HepG2 (cell line): ENCODE measurements at regions not wholly inside any gene's neighbourhood (a gene's known extent, or its start where the extent isn't known, plus 50 kb on each side); places are given as distances from the start of the nearest gene placed in this dataset.

Experiments
- ARID2 ChIP-seq: sonication (generic); formaldehyde crosslinking; IDR thresholded peaks from 2 replicates; pipeline ENCODE4 v1.8.1; 2022; ENCODE audit warnings: mild to moderate bottlenecking, missing genetic modification reagents, borderline replicate concordance
- ATAD3A ChIP-seq: sonication (generic); formaldehyde crosslinking; IDR thresholded peaks from 2 replicates; pipeline ENCODE4 v1.4.0; 2020; ENCODE audit warnings: missing genetic modification reagents
- ATRX ChIP-seq: sonication (generic); formaldehyde crosslinking; IDR thresholded peaks from 2 replicates; pipeline ENCODE4 v1.4.0; 2020; ENCODE audit warnings: missing genetic modification reagents, borderline replicate concordance
- CENPT ChIP-seq: sonication (generic); formaldehyde crosslinking; IDR thresholded peaks from 2 replicates; pipeline ENCODE4 v1.8.0; 2022; ENCODE audit warnings: low read depth, mild to moderate bottlenecking, moderate library complexity, missing genetic modification reagents
- ERF ChIP-seq: IDR thresholded peaks from 2 replicates; pipeline ENCODE4 v1.6.1; 2018; ENCODE audit warnings: missing biosample characterization, missing genetic modification reagents
- FOXA3 ChIP-seq: IDR thresholded peaks from 2 replicates; pipeline ENCODE4 v1.6.1; 2016; ENCODE audit warnings: missing genetic modification reagents, missing compliant biosample characterization
- GZF1 ChIP-seq: sonication (generic); formaldehyde crosslinking; IDR thresholded peaks from 2 replicates; pipeline ENCODE4 v1.5.1; 2020; ENCODE audit warnings: mild to moderate bottlenecking, missing genetic modification reagents
- IRF2 ChIP-seq: IDR thresholded peaks from 2 replicates; pipeline ENCODE4 v1.6.1; 2018; ENCODE audit warnings: missing genetic modification reagents, missing compliant biosample characterization
- KDM5B ChIP-seq: sonication (generic); formaldehyde crosslinking; IDR thresholded peaks from 2 replicates; pipeline ENCODE4 v1.4.0; 2020; ENCODE audit warnings: missing genetic modification reagents, mild to moderate bottlenecking, borderline replicate concordance
- KLF15 ChIP-seq: sonication (generic); formaldehyde crosslinking; IDR thresholded peaks from 2 replicates; pipeline ENCODE4 v1.8.1; 2023; ENCODE audit warnings: borderline replicate concordance, mild to moderate bottlenecking, inconsistent platforms, missing genetic modification reagents, mixed read lengths
- KMT2B ChIP-seq: IDR thresholded peaks from 2 replicates; pipeline ENCODE4 v1.6.1; 2016; ENCODE audit warnings: missing genetic modification reagents, missing compliant biosample characterization
- MED1 ChIP-seq: sonication (generic); formaldehyde crosslinking; IDR thresholded peaks from 2 replicates; pipeline ENCODE4 v1.4.0; 2020; ENCODE audit warnings: missing genetic modification reagents
- SP140L ChIP-seq: sonication (generic); formaldehyde crosslinking; IDR thresholded peaks from 2 replicates; pipeline ENCODE4 v1.4.0; 2020; ENCODE audit warnings: missing genetic modification reagents, borderline replicate concordance
- ZKSCAN1 ChIP-seq: fragments of 150-350 bp; IDR thresholded peaks from 2 replicates; pipeline ENCODE4 v1.6.1; 2014; ENCODE audit warnings: low read length
- ZNF225 ChIP-seq: sonication (generic); formaldehyde crosslinking; IDR thresholded peaks from 2 replicates; pipeline ENCODE4 v1.4.0; 2020; ENCODE audit warnings: mild to moderate bottlenecking, missing genetic modification reagents
- ZNF263 ChIP-seq: sonication (generic); formaldehyde crosslinking; IDR thresholded peaks from 2 replicates; pipeline ENCODE4 v1.4.0; 2020; ENCODE audit warnings: missing genetic modification reagents
- ZNF510 ChIP-seq: sonication (generic); formaldehyde crosslinking; IDR thresholded peaks from 2 replicates; pipeline ENCODE4 v1.4.0; 2020; ENCODE audit warnings: low read depth, mild to moderate bottlenecking, missing genetic modification reagents
- TF ChIP-seq, protein P1 (sequence below): sonication (generic); formaldehyde crosslinking; IDR thresholded peaks from 2 replicates; pipeline ENCODE4 v1.5.1; 2020; ENCODE audit warnings: missing genetic modification reagents, mild to moderate bottlenecking, borderline replicate concordance
- TF ChIP-seq, protein P2 (sequence below): sonication (generic); formaldehyde crosslinking; IDR thresholded peaks from 2 replicates; pipeline ENCODE4 v1.4.0; 2020; ENCODE audit warnings: mild to moderate bottlenecking, missing genetic modification reagents
- TF ChIP-seq, protein P3 (sequence below): sonication (generic); formaldehyde crosslinking; IDR thresholded peaks from 2 replicates; pipeline ENCODE4 v1.5.0; 2020; ENCODE audit warnings: mild to moderate bottlenecking, low read depth, missing genetic modification reagents, borderline replicate concordance
- TF ChIP-seq, protein P4 (sequence below): IDR thresholded peaks from 2 replicates; pipeline ENCODE4 v1.6.1; 2016; ENCODE audit warnings: low read depth, control low read depth

DNA sequence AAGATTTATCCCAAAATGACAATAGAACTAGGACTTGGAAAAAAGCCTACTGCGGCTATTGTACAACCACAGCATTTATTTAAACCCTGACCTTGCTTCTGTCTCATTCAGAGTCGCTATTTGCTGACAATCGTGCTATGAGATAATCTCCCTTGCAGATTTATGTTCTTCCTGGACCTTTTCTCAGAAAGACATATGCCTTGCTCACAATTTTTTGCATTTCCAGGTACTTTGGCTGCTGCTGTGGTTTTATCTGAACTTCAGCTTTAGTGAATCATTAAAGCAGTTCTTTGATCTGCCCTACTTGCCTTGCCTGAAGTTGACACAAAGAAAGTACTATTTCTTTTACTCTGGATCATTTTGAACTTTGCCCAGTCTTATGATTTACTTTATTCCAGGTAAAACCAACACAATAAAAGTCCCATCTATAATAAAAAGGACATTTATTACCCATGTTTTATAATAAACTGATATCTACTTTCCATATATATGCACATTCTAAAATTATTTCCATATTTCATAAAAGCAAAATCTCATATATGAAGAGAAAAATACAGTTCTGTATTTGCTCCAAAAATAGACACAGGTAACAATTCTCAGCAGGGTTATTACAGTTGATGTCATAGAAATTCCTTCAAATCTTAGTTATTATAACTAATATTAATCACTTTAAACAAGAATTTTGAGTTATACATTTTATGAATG is 63.4 kb upstream of the CARD18 start (continued):
- TF ChIP-seq SP140L (CRISPR knock-in tag) = no peak
- peak; percentile 38; the same call in 1 of the 2 replicates for TF ChIP-seq ARID2 (CRISPR knock-in tag)
- peak; percentile 37; the same call in 1 of the 2 replicates for TF ChIP-seq IRF2 (CRISPR knock-in tag)
- TF ChIP-seq ZNF263 (CRISPR knock-in tag) = no peak
- TF ChIP-seq ERF (CRISPR knock-in tag) = no peak
- peak; percentile 85 for TF ChIP-seq FOXA3 (CRISPR knock-in tag)
- no peak for TF ChIP-seq ATAD3A
- TF ChIP-seq ZKSCAN1 = no peak
- TF ChIP-seq, protein P1, sequence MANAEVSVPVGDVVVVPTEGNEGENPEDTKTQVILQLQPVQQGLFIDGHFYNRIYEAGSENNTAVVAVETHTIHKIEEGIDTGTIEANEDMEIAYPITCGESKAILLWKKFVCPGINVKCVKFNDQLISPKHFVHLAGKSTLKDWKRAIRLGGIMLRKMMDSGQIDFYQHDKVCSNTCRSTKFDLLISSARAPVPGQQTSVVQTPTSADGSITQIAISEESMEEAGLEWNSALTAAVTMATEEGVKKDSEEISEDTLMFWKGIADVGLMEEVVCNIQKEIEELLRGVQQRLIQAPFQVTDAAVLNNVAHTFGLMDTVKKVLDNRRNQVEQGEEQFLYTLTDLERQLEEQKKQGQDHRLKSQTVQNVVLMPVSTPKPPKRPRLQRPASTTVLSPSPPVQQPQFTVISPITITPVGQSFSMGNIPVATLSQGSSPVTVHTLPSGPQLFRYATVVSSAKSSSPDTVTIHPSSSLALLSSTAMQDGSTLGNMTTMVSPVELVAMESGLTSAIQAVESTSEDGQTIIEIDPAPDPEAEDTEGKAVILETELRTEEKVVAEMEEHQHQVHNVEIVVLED (CRISPR knock-in tag) = peak; percentile 41; the same call in 1 of the 2 replicates
- no peak for TF ChIP-seq KDM5B (CRISPR knock-in tag)
- no peak for TF ChIP-seq GZF1 (CRISPR knock-in tag)
- TF ChIP-seq MED1 (CRISPR knock-in tag) = peak; percentile 71
- TF ChIP-seq, protein P2, sequence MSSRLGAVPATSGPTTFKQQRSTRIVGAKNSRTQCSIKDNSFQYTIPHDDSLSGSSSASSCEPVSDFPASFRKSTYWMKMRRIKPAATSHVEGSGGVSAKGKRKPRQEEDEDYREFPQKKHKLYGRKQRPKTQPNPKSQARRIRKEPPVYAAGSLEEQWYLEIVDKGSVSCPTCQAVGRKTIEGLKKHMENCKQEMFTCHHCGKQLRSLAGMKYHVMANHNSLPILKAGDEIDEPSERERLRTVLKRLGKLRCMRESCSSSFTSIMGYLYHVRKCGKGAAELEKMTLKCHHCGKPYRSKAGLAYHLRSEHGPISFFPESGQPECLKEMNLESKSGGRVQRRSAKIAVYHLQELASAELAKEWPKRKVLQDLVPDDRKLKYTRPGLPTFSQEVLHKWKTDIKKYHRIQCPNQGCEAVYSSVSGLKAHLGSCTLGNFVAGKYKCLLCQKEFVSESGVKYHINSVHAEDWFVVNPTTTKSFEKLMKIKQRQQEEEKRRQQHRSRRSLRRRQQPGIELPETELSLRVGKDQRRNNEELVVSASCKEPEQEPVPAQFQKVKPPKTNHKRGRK (CRISPR knock-in tag) = no peak
- no peak for TF ChIP-seq ZNF225
- TF ChIP-seq KMT2B (CRISPR knock-in tag) = no peak
- TF ChIP-seq, protein P3, sequence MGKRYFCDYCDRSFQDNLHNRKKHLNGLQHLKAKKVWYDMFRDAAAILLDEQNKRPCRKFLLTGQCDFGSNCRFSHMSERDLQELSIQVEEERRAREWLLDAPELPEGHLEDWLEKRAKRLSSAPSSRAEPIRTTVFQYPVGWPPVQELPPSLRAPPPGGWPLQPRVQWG (CRISPR knock-in tag) = no peak
- TF ChIP-seq ATRX (CRISPR knock-in tag) = no peak
- no peak for TF ChIP-seq CENPT (CRISPR knock-in tag)
- no peak for TF ChIP-seq KLF15 (CRISPR knock-in tag)
- TF ChIP-seq, protein P4, sequence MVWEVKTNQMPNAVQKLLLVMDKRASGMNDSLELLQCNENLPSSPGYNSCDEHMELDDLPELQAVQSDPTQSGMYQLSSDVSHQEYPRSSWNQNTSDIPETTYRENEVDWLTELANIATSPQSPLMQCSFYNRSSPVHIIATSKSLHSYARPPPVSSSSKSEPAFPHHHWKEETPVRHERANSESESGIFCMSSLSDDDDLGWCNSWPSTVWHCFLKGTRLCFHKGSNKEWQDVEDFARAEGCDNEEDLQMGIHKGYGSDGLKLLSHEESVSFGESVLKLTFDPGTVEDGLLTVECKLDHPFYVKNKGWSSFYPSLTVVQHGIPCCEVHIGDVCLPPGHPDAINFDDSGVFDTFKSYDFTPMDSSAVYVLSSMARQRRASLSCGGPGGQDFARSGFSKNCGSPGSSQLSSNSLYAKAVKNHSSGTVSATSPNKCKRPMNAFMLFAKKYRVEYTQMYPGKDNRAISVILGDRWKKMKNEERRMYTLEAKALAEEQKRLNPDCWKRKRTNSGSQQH (CRISPR knock-in tag) = no peak
- TF ChIP-seq ZNF510 (CRISPR knock-in tag) = no peak
